Middle frontal gyrus (tissue), 1 donor: ENCODE measurements at regions not wholly inside any gene's neighbourhood (a gene's known extent, or its start where the extent isn't known, plus 50 kb on each side); places are given as distances from the start of the nearest gene placed in this dataset.

Experiments
- DNase-seq: peaks from one replicate; pipeline ENCODE4 v3.0.0-alpha.2; 2015; ENCODE audit warnings: low spot score; ENCODE audit errors: extremely low spot score

DNA sequence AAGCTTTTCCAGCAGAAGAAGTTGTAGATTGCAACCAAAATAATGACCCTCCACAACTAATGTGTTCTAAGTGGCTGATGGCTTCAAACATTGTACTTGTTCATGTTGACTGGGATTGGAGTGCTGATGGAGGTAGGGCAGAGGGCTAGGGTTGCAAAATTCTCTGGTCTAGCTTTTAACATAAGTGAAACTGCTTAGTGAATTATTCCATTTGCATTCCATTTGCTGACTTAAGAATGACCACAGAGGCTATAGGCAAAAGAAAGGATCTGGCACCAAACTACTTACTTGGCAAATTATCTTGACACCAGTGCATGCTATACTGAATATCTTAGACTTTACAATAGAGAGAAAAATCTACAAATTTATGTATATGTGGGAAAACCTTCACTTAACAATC is 287.0 kb downstream of the FGF9 start:
- DNase-seq: no peak

DNA sequence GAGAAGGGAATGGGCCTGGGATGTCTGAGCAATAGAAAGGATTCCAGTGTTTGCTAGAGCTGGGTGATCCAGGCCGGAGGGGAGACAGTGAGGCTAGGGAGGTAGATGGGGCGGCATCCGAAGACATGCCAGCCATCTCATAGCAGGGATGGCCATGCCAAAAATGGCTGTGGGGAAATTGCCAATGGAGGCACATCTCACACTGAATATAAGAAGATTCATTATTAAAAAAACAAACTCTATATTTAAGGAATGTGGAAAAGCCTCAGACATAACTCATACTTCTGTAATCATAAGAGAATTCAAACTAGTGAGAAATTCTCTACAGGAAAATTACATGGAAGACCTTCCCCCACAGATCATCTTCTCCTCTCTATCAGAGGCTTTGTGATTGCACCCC is 289.2 kb downstream of the FGF9 start:
- no peak for DNase-seq

DNA sequence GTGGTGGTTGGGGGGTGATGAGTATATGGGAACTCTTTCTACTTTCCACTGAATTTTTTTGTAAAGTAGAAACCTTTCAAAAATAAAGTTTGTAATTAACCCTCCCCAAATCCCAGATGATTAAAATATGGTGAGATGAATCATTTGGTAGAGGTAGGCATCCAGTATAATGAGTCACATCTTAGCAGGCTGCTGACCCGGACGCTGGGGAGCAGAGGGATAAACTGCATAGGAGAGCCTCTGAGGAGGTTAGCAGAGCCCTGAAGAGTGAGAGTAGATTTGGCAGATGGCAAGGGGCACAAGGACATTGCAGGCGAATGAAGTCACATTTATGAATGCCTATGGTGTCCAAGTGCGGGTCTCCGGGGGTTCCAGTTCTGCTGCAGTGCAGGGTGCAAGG is 293.8 kb downstream of the FGF9 start:
- no peak for DNase-seq

DNA sequence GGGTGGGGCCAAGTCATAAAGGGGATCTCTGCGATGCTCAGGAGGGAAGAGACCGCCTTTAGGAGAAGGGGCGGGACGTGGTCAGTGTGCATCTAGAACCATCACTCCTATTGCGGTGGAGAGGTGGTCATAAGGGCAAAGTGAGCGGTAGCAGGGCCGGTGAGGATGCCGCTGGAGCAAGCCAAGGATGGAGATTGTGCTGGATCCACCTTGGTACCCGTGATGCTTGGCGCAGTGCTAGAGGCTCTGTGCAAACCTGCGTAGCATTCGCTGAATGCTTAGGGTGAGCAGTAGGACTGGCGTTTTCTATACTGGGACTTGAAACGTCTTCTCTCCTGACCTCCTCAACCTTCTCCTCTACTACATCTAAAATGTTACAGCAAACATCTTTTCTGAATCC is 294.2 kb downstream of the FGF9 start:
- no peak for DNase-seq

DNA sequence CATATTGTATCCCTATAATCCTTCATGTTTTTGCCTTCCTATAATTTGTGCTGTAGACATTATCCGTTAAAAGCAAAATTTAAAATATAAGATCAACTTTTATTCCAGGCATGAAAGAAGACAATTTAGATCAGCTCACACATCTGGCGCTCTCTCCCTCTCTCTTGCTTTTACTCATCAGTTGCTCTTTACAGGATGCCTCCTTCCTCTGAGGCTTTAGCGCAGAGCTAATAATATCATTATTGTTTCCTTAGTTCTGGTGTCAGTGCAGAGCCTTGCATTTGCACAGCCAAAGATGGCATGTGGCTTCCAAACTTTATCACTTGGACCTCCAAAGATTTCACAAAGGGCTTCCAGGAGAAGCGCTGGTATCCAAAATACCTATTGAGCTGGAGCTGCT is 295.1 kb downstream of the FGF9 start:
- no peak for DNase-seq

DNA sequence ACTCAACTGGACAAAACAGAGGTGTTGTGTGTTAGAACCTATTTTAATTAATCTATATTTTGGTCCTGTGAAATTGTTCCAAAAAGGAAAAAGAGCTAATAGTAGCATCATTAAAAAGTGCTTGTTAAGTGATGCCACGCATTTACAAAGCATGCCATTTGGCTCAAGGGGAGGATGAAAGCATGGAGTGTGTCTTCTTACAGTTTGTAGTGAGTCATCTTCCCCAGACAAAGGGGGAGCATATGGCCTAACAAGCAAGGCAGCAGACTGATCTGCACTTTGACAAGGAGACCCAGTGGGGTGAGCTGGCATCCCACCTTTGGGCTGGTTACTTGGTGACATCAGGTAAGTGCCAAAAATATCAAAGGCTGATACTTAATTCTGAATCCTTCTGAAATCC is 297.0 kb downstream of the FGF9 start:
- DNase-seq: no peak

DNA sequence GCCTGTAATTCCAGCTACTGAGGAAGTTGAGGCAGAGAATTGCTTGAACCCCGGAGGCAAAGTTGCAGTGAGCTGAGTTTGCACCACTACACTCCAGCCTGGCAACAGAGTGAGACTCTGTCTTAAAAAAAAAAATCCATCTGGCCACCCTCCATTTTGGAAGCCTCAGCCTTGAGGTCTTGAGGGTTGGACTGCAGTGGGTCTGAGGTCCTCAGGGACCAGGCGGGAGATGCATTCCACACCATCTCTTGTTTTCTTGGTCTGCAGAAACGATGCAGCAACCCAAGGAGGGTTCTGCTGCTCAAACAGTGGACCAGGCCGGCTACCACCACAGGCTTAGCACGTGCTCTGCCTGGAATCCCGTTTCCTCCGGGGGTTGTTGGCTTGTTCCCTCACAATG is 299.3 kb downstream of the FGF9 start:
- DNase-seq: no peak

DNA sequence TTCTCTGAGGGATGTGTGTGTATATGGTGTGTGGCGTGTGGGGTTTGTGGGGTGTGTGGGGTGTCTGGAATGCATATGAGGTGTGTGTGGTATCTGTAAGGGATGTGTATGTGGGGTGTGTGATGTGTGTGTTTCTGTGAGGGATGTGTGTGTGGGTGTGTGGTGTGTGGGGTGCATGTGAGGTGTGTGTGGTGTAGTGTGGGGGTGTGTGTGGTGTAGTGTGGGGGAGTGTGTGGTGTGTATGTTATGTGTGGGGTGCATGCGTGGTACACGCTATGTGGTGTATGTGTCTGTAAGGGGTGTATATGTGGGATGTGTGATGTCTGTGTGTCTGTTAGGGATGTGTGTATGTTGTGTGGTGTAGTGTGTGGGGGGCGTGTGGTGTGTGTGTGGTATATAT is 300.0 kb downstream of the FGF9 start:
- no peak for DNase-seq

DNA sequence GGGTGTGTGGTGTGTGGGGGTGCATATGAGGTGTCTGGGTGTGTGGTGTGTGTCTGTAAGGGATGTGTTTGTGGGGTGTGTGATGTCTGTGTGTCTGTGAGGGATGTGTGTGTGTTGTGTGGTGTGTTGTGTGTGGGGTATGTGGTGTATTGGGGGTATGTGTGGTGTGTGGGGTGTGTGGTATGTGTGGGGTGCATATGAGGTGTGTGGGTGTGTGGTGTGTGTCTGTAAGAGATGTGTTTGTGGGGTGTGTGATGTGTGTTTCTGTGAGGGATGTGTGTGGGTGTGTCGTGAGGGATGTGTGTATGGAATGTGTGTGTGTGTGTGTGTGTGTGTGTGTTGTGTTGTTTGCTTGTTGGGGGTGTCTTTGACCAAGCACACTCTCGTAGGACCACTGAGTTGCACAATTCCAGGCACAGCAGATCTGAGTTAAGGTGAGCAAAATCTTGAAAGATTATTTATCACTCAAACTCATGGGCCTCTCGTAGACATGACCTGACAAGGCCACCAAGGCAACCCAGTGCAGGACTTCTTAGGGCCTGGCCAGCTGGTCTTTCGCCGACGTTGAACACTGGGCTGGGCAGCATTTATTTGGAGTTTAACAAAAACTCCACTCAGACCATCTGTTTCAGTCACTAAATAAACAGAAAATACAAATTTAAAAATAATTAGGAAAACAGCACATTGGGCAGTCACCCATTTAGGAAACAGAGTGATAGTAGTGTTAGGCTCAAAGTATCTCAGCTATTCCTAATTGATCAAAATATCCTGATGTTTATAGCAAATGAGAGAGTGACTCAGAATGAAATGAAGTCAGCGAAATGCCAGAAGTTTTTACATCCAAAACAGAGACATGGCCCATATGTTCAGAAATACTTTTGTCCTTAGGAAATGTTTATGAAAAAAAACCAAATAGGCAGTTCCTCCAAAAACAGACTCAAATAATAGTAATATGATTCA is 301.1 kb downstream of the FGF9 start:
- DNase-seq: no peak

DNA sequence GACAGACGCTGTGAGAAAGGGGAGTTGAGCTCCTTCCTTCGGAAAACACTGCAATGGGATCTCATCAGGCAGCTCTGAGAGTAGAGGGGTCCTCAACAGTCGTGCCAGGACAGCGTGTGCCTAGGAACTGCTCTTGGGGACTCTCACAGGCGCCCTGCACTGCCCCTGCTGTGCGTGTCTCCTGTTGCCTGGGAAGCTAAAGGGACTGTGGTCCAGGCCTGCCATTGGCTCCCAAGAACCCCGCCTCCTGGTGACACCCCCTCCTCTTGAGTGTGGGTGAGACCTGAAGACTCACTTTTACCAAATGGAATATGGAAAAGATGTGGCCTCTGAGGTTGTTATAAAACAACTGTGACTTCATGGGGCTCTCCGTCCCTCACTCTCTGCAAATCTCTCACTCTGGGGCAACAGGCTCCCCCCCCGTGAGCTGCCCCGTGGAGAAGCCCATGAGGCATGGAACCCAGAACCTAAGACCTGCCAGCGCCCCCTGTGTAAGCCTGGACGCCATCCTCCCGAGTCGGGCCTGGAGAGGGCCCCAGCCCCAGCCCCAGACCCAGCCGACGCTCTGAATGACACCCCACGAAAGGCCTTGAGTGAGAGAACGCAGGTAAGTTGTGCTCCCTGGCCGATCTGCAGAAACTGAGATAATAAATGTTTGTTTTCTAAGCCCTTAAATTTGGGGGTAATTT is 302.7 kb downstream of the FGF9 start:
- DNase-seq: no peak

DNA sequence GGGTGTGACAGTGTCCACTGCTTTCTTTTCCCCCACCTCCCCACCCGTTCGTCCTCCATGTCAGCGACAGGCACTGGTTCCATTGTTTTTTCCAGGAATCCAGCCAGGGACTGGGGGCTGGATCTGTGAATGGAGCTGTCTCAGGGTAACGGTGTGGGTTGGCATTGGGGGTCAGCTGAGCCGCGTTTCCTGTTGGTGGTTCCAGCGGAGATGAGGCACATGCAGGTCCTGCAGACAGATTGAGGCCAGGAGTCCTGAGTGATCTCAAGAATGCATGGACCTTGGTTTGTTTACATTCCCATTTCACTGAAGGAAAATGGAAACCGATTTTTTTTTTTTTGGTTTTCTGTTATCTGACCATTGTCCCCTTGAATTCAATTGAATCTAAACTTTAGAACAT is 303.9 kb downstream of the FGF9 start:
- DNase-seq: no peak

DNA sequence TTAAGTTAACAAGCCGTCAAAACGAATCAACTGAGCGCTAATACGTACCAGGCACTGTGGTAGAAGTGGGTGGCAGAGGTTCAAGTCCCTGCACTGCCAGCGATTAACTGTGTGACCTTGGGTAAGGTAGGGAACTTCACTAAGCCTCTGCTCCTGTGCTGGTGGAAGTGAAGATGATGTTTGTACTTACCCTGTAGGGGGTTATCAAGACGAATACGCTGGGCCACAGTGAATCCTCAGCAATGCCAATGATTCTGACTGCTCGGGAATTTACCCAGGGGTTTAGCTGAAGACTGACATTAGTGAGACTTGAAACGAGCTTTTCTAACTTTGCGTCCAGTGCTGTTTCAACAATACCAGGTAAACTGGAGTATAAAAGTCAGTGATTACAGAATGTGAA is 305.3 kb downstream of the FGF9 start:
- DNase-seq: no peak

DNA sequence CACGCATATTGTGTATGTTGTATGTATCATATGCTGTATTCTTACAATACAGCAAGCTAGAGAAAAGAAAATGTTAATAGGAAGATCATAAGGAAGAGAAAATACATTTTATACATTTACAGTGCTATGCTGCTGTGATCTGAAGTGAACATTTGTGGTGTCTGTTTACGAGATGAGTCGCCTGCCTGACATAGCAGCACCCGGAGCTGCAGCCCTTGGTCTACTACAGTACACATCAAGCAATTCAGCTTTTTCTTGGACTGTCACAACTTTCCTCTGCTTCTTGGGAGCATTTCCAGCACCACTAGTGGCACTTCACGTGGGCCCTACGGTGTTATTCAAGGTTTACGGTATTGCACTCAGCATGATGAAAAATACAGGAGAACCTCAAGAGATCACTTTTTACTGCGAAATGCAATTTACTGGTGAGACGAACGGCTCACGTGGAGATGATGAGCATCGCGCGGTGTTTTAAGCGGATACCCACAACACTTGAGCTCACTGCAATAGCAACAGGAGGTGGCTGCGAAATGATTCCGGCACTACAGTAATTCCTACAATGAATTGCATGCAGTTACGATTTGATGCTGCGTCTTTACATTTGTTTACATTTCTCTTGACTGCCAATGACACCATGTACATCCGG is 308.4 kb downstream of the FGF9 start:
- no peak for DNase-seq

DNA sequence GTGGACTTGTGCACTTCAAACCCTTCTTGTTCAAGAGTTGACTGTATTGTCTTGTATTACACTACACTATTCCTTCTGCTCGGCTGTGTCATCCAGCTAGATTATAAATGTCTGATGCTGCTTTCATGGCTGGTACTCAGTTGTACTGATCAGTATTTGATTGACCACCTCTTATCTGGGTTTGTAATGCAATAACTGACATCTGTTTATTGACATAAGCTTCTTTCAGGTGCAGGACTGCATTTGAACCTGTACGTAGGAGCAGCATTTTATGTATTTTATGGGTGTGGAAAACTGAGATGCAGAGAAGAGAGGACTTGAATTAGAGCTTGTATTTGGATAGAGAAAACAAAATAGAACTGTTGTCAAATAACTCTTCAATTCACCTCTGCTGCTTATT is 309.2 kb downstream of the FGF9 start:
- DNase-seq: no peak

DNA sequence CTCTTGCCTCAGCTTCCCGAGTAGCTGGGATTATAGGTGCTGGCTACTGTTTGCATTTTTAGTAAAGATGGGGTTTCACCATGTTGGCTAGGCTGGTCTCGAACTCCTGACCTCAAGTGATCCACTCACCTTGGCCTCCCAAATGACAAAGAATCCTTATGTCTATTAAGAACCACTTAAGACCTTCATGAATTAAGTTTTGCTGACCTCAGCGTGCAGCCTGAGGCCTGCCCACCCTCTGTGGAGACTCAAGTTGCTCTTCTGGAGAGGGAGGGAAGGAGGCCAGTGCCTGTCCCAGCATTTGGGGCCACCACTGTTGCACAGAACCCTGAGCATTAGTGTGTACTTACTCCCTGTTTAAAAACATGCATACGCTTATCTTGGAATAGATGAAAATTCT is 313.3 kb downstream of the FGF9 start:
- no peak for DNase-seq

DNA sequence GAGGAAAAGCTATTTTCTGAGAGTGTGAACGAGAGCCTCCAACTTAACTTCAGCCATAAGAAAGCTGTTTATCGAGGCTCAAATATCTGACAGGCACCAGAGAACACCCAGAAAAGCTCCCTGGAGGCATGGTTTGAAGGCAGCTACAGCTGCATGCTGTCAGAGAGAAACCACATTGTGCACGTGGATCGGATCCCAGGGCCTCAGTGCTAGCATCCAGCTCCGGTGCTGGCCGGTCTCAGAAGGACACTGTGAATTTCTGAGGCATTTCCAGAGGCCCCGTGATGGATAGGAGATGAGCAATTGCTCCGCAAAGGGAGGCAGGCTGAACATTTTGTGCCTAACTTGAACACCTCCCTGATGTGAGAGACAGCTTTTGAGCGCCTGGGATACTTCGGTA is 315.7 kb downstream of the FGF9 start:
- no peak for DNase-seq

DNA sequence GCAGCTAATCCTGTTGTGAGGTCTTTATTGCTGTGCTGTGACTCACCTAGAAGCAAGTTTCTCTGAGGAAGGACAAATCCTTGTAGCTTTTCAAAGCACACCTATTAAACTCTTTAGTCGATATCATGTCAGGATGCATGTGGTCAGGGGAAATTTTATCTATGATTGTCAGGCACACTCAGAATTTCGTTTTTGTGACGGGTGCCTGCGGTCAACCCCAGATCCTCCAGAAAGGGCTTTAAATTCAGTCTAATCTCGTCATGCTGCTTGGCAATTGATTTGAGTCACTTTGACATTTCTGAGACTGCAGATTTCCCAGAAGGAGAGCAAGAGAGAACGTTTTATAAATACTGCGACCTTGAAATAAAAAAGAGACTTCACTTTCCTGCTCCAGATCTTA is 316.9 kb downstream of the FGF9 start:
- DNase-seq: no peak

DNA sequence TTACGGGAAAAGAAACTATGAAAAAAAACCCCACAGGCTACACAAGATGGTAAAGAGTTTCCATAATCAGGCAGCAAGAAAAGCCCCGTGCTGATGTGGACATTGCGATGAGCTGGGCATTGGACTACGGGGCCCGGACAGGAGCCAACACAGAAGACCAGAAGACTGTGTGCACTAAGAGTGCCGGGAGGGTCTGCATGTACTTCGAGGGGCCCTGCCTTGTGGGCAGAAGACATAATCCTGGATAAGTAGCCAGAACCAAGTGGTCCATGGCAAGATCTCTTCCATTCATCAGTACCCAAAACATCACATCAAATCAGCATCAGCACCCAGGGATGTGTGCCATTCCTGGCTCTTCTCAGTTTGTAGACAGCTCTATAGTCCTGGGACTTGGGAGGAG is 317.8 kb downstream of the FGF9 start:
- no peak for DNase-seq

DNA sequence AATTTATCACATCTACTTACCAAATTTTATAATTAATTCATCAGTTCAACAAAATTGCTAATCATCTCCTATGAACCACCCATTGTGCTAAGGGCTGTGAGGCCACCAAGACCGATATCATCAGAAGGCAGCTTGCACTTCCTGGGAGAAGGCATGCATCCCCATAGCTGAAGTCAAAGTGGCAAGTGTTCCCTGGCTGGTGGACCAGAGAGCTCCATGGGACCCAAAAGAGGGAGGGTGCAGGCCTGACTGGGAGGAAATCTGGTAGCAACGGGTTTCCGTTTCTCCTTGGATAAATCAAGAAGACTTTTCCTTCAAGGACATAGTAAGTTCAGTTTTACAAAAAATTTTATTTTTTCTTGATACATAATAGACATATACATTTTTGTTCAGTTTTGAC is 325.2 kb downstream of the FGF9 start:
- no peak for DNase-seq

DNA sequence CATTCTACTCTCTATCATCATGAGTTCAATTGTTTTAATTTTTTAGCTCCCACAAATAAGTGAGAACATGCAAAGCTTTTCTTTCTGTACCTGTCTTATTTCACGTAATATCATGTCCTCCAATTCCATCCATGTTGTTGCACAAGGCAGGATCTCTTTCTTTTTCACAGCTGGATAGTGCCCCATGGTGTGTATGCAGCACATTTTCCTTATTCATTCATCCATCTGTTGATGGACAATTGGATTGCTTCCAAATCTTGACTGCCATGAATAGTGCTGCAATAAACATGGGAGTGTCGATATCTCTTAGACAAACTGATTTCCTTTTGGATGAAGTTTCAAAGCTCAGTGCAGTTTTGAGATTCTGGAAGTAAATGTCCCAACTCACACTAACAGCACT is 326.9 kb downstream of the FGF9 start:
- DNase-seq: no peak

DNA sequence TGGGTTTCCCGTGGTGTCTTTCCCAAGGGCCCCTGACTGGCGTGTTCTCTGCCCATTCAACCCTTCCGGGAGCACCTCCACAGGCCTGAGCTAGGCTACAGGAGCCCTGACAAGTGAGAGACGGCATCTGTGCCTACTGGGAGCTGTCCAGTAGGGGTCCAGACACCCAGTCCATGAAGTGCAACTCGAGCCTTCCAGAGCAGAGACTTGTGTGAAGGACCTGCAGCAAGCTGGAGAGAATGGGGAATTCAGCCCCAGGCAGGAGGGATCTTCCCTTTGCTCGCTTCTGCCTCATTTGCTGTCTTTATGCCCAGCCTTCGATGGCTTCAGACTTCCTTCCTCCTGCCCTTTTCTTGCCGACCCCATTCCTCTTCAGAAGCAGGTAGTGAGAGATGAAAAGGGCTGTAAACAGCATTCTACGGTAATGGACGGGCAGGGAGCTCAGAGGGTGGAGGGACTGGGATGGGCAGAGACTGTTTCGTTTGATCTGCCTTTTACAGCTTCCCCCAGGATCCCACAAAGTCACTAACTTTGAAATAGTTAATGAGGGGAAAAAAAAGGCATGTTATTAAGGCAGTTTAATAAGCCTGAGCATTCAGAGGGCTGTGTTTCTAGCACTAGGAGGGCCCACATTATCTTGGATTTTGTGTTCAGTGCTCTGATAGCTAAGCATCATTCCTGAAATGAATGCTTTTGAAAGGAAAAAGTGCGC is 327.6 kb downstream of the FGF9 start:
- DNase-seq: no peak

DNA sequence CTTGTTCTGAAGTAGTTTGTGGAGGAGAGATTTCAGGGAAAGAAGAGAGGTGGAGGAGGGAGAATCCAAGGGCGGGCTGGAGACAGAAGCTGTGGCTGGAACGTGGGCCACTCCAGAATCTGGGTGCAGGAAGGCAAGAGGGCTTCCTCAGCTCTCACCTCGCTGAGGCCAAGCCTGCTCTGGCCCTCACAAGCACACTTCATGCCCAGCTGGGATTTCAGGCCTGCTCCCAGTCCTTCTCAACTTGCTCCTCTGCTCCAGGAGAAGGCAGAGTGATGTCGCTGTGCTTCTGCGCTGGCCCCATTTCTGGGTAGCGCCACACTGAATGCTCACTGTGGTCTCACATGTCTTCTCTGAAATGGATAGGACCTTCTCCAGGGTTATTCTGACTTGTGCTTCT is 328.8 kb downstream of the FGF9 start:
- no peak for DNase-seq
